HG03558 (cell line): ENCODE measurements at regions not wholly inside any gene's neighbourhood (a gene's known extent, or its start where the extent isn't known, plus 50 kb on each side); places are given as distances from the start of the nearest gene placed in this dataset.

Source experiments
- ATAC-seq: cut with Tn5 transposase; IDR thresholded peaks from one replicate; pipeline ENCODE4 v1.9.1; 2021; ENCODE audit warnings: moderate number of reproducible peaks; ENCODE audit not compliant: unreplicated experiment; ENCODE audit errors: extremely low read depth

- no peak for ATAC-seq
Observed at GRCh38 chr12:98405805-98406366, 109.5 kb upstream of the TMPO start.

GRCh38 chr12:98406378-98406777 is 109.0 kb upstream of the TMPO start:
- no peak for ATAC-seq

- no peak for ATAC-seq
Observed at GRCh38 chr12:98408681-98409080, 106.7 kb upstream of the TMPO start.

GRCh38 chr12:98409548-98409947 is 105.8 kb upstream of the TMPO start:
- no peak for ATAC-seq

- no peak for ATAC-seq
Observed at GRCh38 chr12:98410356-98410755, 105.0 kb upstream of the TMPO start.

GRCh38 chr12:98416845-98417244 is 98.5 kb upstream of the TMPO start:
- no peak for ATAC-seq

- no peak for ATAC-seq
Observed at GRCh38 chr12:98417266-98417665, 98.1 kb upstream of the TMPO start.

GRCh38 chr12:98418357-98419075 is 96.9 kb upstream of the TMPO start:
- no peak for ATAC-seq

GRCh38 chr12:98419081-98419794 is 96.2 kb upstream of the TMPO start:
- no peak for ATAC-seq

GRCh38 chr12:98419795-98420404 is 95.5 kb upstream of the TMPO start:
- no peak for ATAC-seq

- no peak for ATAC-seq
Observed at GRCh38 chr12:98420461-98420860, 94.9 kb upstream of the TMPO start.

GRCh38 chr12:98421316-98421715 is 94.1 kb upstream of the TMPO start:
- ATAC-seq, result no peak

- ATAC-seq, result no peak
Observed at GRCh38 chr12:98422359-98422758, 93.0 kb upstream of the TMPO start.

GRCh38 chr12:98422812-98423211 is 92.6 kb upstream of the TMPO start:
- no peak for ATAC-seq

- no peak for ATAC-seq
Observed at GRCh38 chr12:98423963-98424362, 91.4 kb upstream of the TMPO start.

GRCh38 chr12:98424726-98425401 is 90.5 kb upstream of the TMPO start:
- peak; percentile 87 for ATAC-seq

- ATAC-seq, result no peak
Observed at GRCh38 chr12:98425859-98426258, 89.5 kb upstream of the TMPO start.

GRCh38 chr12:98431089-98431488 is 84.3 kb upstream of the TMPO start:
- no peak for ATAC-seq

GRCh38 chr12:98437166-98437565 is 78.2 kb upstream of the TMPO start:
- no peak for ATAC-seq

GRCh38 chr12:98437806-98438595 is 77.4 kb upstream of the TMPO start:
- no peak for ATAC-seq
